ENCODE measurements at regions not wholly inside any gene's neighbourhood (a gene's known extent, or its start where the extent isn't known, plus 50 kb on each side); places are given as distances from the start of the nearest gene placed in this dataset.
"Not testable (repeated sequence)": the region's sequence is repeated elsewhere in the genome, so short reads cannot be mapped to it uniquely, and the experiment has no call there.

- WGBS, 2 experiments (ENCODE audit: insufficient coverage in 1 of 2, insufficient read length in 1 of 2) = 100% methylated on average over 1 of the region's 1 CpG
- Histone ChIP-seq H3K27ac (ENCODE audit: low read depth, low read length) (no peak overlapping the region), H3K27me3 (ENCODE audit: control insufficient read depth, insufficient read depth, low read length, poor library complexity, severe bottlenecking) (no peaks in the 10 kb centered on the region), H3K4me3 (ENCODE audit: low read length) (no peak overlapping the region), H3K4me1 (ENCODE audit: control insufficient read depth, insufficient read depth, low read length) (no peaks in the 10 kb centered on the region), H3K36me3 (ENCODE audit: control insufficient read depth, insufficient read depth, low read length) (no peaks in the 10 kb centered on the region), H3K9ac (ENCODE audit: extremely low read depth, low read length, poor library complexity, severe bottlenecking) (no peak overlapping the region), H3K9me3 (ENCODE audit: control insufficient read depth, low read length) (no peaks in the 10 kb centered on the region)
- DNase-seq = no peak
- Mint-ChIP-seq H3K9me3 (peaks cover 5% of the 10 kb centered on the region), H3K27me3 (ENCODE audit: insufficient read depth) (no peaks in the 10 kb centered on the region), H3K4me3 (no peak overlapping the region), H3K27ac (no peak overlapping the region), H3K4me1 (peaks cover 2% of the 10 kb centered on the region), H3K36me3 (ENCODE audit: low read depth) (no peaks in the 10 kb centered on the region)
- no peak for TF ChIP-seq CTCF (conservative IDR thresholded peaks at IDR 0.05)
Observed at GRCh38 chr1:219413536-219413935, 199.4 kb downstream of the ZC3H11B start.

DNA sequence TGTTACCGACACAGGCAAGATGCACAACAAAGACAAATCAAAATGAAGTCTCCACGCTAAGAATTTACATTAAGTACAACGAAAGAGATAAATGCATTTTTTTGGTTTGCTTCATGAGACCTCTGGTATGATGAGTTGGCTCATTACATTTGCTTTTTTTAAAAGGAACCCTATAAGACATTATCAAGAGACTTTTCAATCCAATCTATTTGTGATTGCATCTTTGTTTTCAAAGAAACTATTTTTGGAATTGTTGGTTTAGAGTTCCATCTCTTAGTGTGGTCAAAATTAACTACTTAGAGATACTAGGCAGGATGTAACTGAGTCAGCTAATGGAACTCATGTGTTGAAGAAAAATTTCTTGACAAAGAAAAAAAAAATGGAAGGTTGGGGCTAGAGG, 200.1 kb downstream of the ZC3H11B start:
- Histone ChIP-seq H3K9ac (ENCODE audit: extremely low read depth, low read length, poor library complexity, severe bottlenecking) (no peak overlapping the region), H3K27me3 (ENCODE audit: control insufficient read depth, insufficient read depth, low read length, poor library complexity, severe bottlenecking) (no peaks in the 10 kb centered on the region), H3K36me3 (ENCODE audit: control insufficient read depth, insufficient read depth, low read length) (no peaks in the 10 kb centered on the region), H3K4me3 (ENCODE audit: low read length) (no peak overlapping the region), H3K27ac (ENCODE audit: low read depth, low read length) (no peak overlapping the region), H3K4me1 (ENCODE audit: control insufficient read depth, insufficient read depth, low read length) (no peaks in the 10 kb centered on the region), H3K9me3 (ENCODE audit: control insufficient read depth, low read length) (no peaks in the 10 kb centered on the region)
- no peak overlapping the region for H3K4me3 Mint-ChIP-seq
- no peaks in the 10 kb centered on the region for H3K36me3 Mint-ChIP-seq (ENCODE audit: low read depth)
- H3K27me3 Mint-ChIP-seq (ENCODE audit: insufficient read depth) = no peaks in the 10 kb centered on the region
- peaks cover 5% of the 10 kb centered on the region for H3K9me3 Mint-ChIP-seq
- no peak overlapping the region for H3K27ac Mint-ChIP-seq
- no peak for DNase-seq
- no peak for TF ChIP-seq CTCF (conservative IDR thresholded peaks at IDR 0.05)
- 90 to 92% methylated on average over 2 to 3 of the region's 3 CpGs for WGBS, 2 experiments (ENCODE audit: insufficient coverage in 1 of 2, insufficient read length in 1 of 2)
- peaks cover 2% of the 10 kb centered on the region for H3K4me1 Mint-ChIP-seq

DNA sequence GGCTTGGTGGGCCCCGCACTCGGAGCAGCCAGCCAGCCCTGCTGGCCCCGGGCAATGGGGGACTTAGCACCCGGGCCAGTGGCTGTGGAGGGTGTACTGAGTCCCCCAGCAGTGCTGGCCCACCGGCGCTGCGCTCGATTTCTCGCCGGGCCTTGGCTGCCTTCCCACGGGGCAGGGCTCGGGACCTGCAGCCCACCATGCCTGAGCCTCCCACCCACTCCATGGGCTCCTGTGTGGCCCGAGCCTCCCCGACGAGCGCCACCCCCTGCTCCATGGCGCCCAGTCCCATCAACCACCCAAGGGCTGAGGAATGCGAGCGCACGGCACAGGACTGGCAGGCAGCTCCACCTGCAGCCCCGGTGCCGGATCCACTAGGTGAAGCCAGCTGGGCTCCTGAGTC, 202.2 kb downstream of the ZC3H11B start:
- not testable (repeated sequence) for H3K36me3 Mint-ChIP-seq (ENCODE audit: low read depth); H3K27ac Mint-ChIP-seq
- WGBS, 2 experiments (ENCODE audit: insufficient coverage in 1 of 2, insufficient read length in 1 of 2) = 97% methylated on average over 7 of the region's 22 CpGs; no CpG with 5 or more reads in 1 of the 2 experiments

More for the DNA sequence above, 202.2 kb downstream of the ZC3H11B start:
- not testable (repeated sequence) for H3K27me3 ChIP-seq (ENCODE audit: control insufficient read depth, insufficient read depth, low read length, poor library complexity, severe bottlenecking); H3K36me3 ChIP-seq (ENCODE audit: control insufficient read depth, insufficient read depth, low read length); H3K4me3 Mint-ChIP-seq; H3K27ac ChIP-seq (ENCODE audit: low read depth, low read length); H3K4me1 ChIP-seq (ENCODE audit: control insufficient read depth, insufficient read depth, low read length); H3K9ac ChIP-seq (ENCODE audit: extremely low read depth, low read length, poor library complexity, severe bottlenecking); H3K4me1 Mint-ChIP-seq; DNase-seq; H3K9me3 ChIP-seq (ENCODE audit: control insufficient read depth, low read length); H3K9me3 Mint-ChIP-seq; H3K4me3 ChIP-seq (ENCODE audit: low read length); H3K27me3 Mint-ChIP-seq (ENCODE audit: insufficient read depth)
